ENCODE measurements at regions not wholly inside any gene's neighbourhood (a gene's known extent, or its start where the extent isn't known, plus 50 kb on each side); places are given as distances from the start of the nearest gene placed in this dataset.
"Not testable (repeated sequence)": the region's sequence is repeated elsewhere in the genome, so short reads cannot be mapped to it uniquely, and the experiment has no call there.

DNA sequence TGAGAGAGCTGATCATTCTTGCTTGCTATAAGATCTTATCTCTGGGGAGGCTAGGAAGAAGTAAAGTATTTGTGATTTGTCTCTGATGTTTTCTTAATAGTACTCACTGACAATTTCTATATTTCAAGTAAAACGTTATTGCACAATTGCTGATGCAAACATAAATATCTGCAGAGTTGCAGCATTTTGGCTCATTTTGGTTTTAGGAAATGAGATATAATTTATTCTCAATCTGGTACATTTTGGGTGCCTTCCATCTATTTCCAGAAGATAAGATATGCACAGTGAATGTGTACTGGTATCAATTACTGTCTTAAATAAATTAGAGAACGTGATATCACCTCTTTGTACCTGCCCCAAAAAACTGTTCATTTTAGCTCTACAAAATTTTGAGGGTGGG lies 1431.5 kb downstream of the BRINP3 start:
- no peak for DNase-seq (ENCODE audit: low spot score)

- no peak for DNase-seq (ENCODE audit: low spot score)
Measured at GRCh38 chr1:189084811-189085210, 1392.9 kb downstream of the BRINP3 start.

- DNase-seq (ENCODE audit: low spot score) = no peak
Measured at GRCh38 chr1:189103956-189104355, 1373.7 kb downstream of the BRINP3 start.

GRCh38 chr1:189117072-189117770 lies 1360.4 kb downstream of the BRINP3 start:
- no peak for DNase-seq (ENCODE audit: low spot score)

DNA sequence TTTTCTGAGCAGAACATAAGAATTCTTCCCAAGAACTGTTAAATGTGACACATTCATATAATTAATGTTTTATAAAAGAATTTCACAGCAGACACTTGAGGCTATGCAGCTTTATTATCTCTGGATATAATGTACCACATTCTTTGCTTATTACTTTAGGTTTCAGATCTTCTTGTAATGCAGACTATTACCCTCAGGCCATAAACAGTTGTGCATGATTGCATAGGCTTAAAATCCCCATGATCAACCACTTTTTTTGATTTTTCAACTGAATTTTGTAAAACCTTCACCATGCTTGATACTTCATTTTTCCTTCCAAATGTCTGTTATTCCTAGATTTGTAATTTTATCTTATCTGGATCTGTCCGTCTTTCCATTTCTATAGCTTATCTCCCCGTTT lies 1355.7 kb downstream of the BRINP3 start:
- DNase-seq (ENCODE audit: low spot score) = no peak

DNA sequence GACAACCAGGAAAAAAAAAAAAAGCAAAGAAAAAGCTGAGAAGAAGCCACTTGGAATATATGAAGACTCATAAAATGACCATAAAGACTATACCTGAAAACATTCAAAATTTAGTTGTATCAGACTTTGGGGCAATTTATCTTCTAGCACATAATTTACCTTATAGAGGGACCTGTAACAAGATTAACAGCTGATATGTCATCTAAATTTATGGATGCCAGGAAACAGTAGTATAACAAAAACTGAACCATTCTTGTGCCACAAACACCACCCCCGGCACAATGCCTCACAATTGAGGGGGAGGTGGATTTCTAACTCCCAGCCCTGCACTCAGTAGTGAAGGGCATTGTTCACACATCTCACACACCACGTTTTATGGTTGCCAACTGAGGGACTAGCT lies 1352.0 kb downstream of the BRINP3 start:
- DNase-seq (ENCODE audit: low spot score) = no peak

DNA sequence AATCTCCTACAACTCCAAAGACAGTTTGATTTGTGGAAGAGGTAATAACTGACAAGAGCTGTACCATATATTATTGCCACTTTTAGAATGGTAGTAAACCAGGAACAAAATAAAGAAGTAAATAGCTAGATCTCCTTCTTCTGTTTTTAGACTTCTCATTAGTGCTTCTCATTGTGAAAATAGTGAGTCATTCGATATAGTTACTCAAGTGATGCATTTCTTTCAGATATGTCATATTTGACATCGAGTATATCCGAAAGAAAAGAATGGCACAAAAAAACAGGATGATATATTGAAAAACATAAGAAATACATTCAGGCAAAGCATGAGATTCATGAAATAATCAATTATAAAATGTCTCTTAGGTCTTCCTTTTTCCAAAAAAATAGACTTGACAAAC lies 1346.1 kb downstream of the BRINP3 start:
- DNase-seq (ENCODE audit: low spot score) = no peak

DNA sequence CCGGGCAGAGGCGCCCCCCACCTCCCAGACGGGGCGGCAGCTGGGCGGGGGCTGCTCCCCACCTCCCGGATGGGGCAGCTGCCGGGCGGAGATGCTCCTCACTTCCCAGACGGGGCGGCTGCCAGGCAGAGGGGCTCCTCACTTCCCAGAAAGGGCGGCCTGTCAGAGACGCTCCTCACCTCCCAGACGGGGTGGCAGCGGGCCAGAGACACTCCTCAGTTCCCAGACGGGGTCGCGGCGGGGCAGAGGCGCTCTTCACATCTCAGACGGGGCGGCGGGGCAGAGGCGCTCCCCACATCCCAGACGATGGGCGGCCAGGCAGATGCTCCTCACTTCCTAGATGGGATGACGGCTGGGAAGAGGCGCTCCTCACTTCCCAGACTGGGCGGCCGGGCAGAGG lies 1337.9 kb downstream of the BRINP3 start:
- not testable (repeated sequence) for DNase-seq (ENCODE audit: low spot score)

DNA sequence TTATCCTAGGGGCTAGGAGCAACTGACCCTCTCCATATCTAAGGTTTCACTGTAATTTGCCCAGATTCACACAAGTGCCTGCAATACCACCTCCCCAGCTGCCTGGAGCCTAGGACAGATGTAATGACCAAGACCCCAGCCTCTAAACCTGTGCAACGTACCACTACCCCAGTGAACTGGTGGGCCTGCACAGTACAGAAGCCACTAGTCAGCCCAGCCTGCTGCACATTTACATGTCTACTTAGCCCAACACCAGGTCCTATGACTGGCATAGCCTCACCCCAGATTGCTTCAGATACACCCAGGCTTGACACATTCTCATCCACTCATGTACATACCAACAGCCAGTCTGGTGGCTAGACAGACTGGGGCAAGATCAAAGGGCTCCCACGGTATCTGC lies 1336.6 kb downstream of the BRINP3 start:
- DNase-seq (ENCODE audit: low spot score) = no peak

GRCh38 chr1:189149547-189150375 lies 1327.9 kb downstream of the BRINP3 start:
- no peak for DNase-seq (ENCODE audit: low spot score)

GRCh38 chr1:189150624-189151023 lies 1327.0 kb downstream of the BRINP3 start:
- DNase-seq (ENCODE audit: low spot score) = no peak

GRCh38 chr1:189151361-189151760 lies 1326.3 kb downstream of the BRINP3 start:
- DNase-seq (ENCODE audit: low spot score) = no peak

GRCh38 chr1:189152685-189153084 lies 1325.0 kb downstream of the BRINP3 start:
- DNase-seq (ENCODE audit: low spot score) = no peak

DNA sequence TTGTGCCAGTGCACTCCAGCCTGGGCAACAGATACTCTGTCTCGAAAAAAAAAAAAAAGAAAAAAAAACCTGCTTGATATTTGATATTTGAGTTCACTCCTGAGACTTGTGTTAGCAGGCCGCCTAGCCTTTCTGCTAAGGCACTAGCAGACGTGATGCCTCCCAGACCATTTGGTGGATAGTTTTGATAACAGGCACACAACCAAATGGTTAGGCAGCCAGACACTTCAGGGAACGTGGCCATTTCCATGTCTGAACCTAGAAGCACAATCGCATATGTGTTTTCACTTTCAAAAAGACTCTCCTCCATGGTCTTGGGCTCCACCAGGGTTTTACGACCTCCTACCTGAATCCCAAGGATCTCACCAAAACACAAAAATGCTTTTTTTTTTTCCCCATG lies 1319.5 kb downstream of the BRINP3 start:
- no peak for DNase-seq (ENCODE audit: low spot score)

- no peak for DNase-seq (ENCODE audit: low spot score)
Measured at GRCh38 chr1:189175889-189176288, 1301.8 kb downstream of the BRINP3 start.

- DNase-seq (ENCODE audit: low spot score) = no peak
Measured at GRCh38 chr1:189180057-189180456, 1297.6 kb downstream of the BRINP3 start.

DNA sequence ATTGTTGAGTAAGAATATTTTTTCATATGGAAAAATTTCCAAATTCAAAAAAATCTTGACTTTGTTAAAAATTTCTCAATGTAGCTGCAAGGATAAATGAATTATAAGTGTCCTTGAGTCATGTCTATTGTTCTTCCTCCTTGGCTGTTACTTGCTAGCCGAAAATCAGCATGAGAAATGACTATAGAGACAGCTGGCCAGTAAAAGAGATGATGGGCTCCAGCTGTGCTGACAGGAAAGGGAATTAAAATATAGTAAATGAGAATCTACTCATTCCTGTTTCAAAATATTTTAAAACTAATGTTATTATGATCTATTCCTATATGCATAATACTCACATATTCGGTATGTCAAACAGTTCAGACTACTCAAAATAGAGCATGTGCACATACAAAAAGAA lies 1292.6 kb downstream of the BRINP3 start:
- DNase-seq (ENCODE audit: low spot score) = no peak

DNA sequence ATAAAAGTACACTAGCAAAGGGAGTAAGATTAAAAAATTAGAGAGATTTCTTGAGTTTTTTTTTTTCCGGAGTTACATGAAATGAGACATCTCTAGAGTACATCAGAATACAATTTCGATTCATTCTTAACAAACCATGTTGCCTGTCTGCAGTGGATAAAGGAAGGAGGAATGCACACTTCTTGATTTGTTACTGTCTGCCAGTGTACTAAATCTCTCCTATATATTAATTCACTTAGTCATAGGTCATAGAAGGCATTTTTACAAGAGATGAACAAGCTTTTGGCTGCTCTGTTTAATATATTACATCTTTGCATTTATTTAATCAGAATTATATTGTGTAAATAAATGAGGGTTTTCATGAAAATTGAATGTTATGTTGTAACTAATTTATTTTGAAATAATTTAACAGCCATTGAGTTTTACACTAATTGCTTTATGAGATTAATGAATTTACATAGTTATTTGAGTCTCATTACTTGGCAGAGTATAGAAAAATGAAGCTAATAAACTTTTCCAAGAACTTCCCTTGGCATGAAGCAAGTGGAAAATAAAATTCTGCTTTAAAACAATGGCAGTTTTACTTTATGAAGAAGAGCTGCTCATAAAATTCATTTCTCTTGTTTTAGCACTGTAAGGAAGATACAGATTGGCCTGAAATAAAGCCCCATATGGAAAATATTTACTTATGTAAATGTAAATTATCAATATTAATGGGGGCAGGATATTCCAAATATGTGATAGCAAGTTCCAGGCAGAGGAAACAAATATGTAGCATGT lies 1284.7 kb downstream of the BRINP3 start:
- no peak for DNase-seq (ENCODE audit: low spot score)

DNA sequence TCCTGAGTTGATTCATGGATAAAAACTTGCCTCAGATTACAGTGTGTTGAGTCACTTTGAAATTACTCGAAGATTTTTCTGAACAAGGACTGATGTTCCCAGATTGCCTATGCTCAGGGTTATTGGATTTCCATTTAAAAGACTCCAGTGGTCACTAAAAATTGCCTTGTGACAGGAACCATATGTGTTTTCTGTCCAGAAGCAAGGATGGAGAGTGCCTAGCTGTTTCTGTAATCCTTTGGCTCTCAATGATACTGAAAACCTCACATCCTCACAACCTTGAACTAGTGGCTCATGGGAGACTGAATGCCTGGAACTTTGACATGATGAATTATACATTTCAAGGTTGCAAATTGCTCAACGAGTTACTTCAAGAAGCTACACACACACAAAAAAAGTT lies 1271.8 kb downstream of the BRINP3 start:
- no peak for DNase-seq (ENCODE audit: low spot score)

GRCh38 chr1:189206617-189207016 lies 1271.0 kb downstream of the BRINP3 start:
- DNase-seq (ENCODE audit: low spot score) = no peak

- DNase-seq (ENCODE audit: low spot score) = peak; percentile 7
Measured at GRCh38 chr1:189211742-189212141, 1265.9 kb downstream of the BRINP3 start.

DNA sequence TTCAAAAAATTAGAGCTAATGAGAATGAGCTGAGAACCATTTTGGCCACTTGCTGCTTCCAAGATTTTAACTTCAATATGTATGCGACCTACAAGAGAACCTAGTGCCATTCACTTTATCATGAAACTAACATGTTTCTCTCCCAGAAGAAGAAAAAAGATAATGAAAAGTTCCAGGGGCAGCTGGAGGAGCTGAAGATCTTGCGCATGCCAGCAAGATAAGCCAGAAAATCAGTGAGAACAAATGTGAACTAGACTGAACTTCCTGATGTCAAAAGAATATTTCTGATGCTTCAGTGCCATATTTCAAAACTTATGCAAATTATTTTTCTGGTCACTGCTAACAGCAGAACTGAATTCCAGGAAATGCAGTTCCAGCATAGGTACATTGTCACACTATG lies 1265.1 kb downstream of the BRINP3 start:
- DNase-seq (ENCODE audit: low spot score) = no peak

DNA sequence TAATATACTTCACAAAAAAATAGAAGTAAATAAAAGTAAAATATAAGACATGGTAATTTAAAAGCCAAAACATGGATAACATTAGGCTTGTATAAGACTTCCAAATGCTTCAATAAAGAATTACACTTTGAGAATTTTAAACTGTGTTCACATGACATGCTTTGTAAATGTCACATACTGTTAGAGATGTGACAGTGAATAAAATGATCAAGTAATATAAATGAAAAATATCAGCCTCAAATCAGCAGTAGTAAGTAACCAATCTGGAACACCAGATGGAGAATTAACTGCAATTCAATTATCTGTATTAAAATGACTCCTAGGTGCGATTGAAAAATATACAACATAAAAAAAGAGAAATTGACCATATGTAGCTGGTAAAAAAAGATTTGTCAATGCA lies 1260.8 kb downstream of the BRINP3 start:
- DNase-seq (ENCODE audit: low spot score) = no peak
